ENCODE measurements at regions not wholly inside any gene's neighbourhood (a gene's known extent, or its start where the extent isn't known, plus 50 kb on each side); places are given as distances from the start of the nearest gene placed in this dataset.
"Not testable (repeated sequence)": the region's sequence is repeated elsewhere in the genome, so short reads cannot be mapped to it uniquely, and the experiment has no call there.

GRCh38 chr7:136290351-136290750 lies 313.2 kb upstream of the MTPN start:
- no peak overlapping the region for H3K4me3 ChIP-seq (replicated peaks in 1 of 2; ENCODE audit: low read depth in 2 of 2, low read length in 2 of 2)
- no peak for TF ChIP-seq CTCF (IDR thresholded peaks at IDR 0.05; ENCODE audit: low read depth, low read length)

GRCh38 chr7:136278057-136278456 lies 300.9 kb upstream of the MTPN start:
- TF ChIP-seq CTCF (IDR thresholded peaks at IDR 0.05; ENCODE audit: low read depth, low read length), result no peak
- no peak overlapping the region for H3K4me3 ChIP-seq (replicated peaks in 1 of 2; ENCODE audit: low read depth in 2 of 2, low read length in 2 of 2)
- DNase-seq (ENCODE audit: low read depth in 2 of 2), result no peak

More at GRCh38 chr7:136290351-136290750, 313.2 kb upstream of the MTPN start:
- no peak for DNase-seq (ENCODE audit: low read depth in 2 of 2)

GRCh38 chr7:136275794-136276193 lies 298.6 kb upstream of the MTPN start:
- no peak for TF ChIP-seq CTCF (IDR thresholded peaks at IDR 0.05; ENCODE audit: low read depth, low read length)
- DNase-seq (ENCODE audit: low read depth in 2 of 2), result no peak
- no peak overlapping the region for H3K4me3 ChIP-seq (replicated peaks in 1 of 2; ENCODE audit: low read depth in 2 of 2, low read length in 2 of 2)

- no peak for TF ChIP-seq CTCF (IDR thresholded peaks at IDR 0.05; ENCODE audit: low read depth, low read length)
- no peak overlapping the region for H3K4me3 ChIP-seq (replicated peaks in 1 of 2; ENCODE audit: low read depth in 2 of 2, low read length in 2 of 2)
- no peak for DNase-seq (ENCODE audit: low read depth in 2 of 2)
These were observed 297.6 kb upstream of the MTPN start for GRCh38 chr7:136274636-136275345.

- TF ChIP-seq CTCF (IDR thresholded peaks at IDR 0.05; ENCODE audit: low read depth, low read length), result no peak
- H3K4me3 ChIP-seq (replicated peaks in 1 of 2; ENCODE audit: low read depth in 2 of 2, low read length in 2 of 2), result no peak overlapping the region
- no peak for DNase-seq (ENCODE audit: low read depth in 2 of 2)
These were observed 295.8 kb upstream of the MTPN start for GRCh38 chr7:136272934-136273333.

- no peak overlapping the region for H3K4me3 ChIP-seq (replicated peaks in 1 of 2; ENCODE audit: low read depth in 2 of 2, low read length in 2 of 2)
- no peak for DNase-seq (ENCODE audit: low read depth in 2 of 2)
- TF ChIP-seq CTCF (IDR thresholded peaks at IDR 0.05; ENCODE audit: low read depth, low read length), result no peak
These were observed 290.7 kb upstream of the MTPN start for GRCh38 chr7:136267822-136268221.

GRCh38 chr7:136266457-136266856 lies 289.3 kb upstream of the MTPN start:
- no peak for TF ChIP-seq CTCF (IDR thresholded peaks at IDR 0.05; ENCODE audit: low read depth, low read length)
- no peak for DNase-seq (ENCODE audit: low read depth in 2 of 2)

GRCh38 chr7:136264304-136264703 lies 287.1 kb upstream of the MTPN start:
- DNase-seq (ENCODE audit: low read depth in 2 of 2); H3K4me3 ChIP-seq (replicated peaks in 1 of 2; ENCODE audit: low read depth in 2 of 2, low read length in 2 of 2): not testable (repeated sequence)

More at GRCh38 chr7:136266457-136266856, 289.3 kb upstream of the MTPN start:
- no peak overlapping the region for H3K4me3 ChIP-seq (replicated peaks in 1 of 2; ENCODE audit: low read depth in 2 of 2, low read length in 2 of 2)

GRCh38 chr7:136263112-136263860 lies 286.1 kb upstream of the MTPN start:
- not testable (repeated sequence) for DNase-seq (ENCODE audit: low read depth in 2 of 2); H3K4me3 ChIP-seq (replicated peaks in 1 of 2; ENCODE audit: low read depth in 2 of 2, low read length in 2 of 2)
